ENCODE measurements at regions not wholly inside any gene's neighbourhood (a gene's known extent, or its start where the extent isn't known, plus 50 kb on each side); places are given as distances from the start of the nearest gene placed in this dataset.
"Not testable (repeated sequence)": the region's sequence is repeated elsewhere in the genome, so short reads cannot be mapped to it uniquely, and the experiment has no call there.

- DNase-seq (no peak), ATAC-seq (no peak)
- Histone ChIP-seq H3K4me3 (no peak overlapping the region), H3K36me3 (ENCODE audit: low read depth) (no peaks in the 10 kb centered on the region), H3K4me1 (ENCODE audit: low read depth) (peaks cover 6% of the 10 kb centered on the region), H3K9me3 (no peaks in the 10 kb centered on the region)
- intact Hi-C loops (cut with DNase I, micrococcal nuclease) = no loop called here
- no peak for TF ChIP-seq CTCF (IDR thresholded peaks at IDR 0.05)
Measured at GRCh38 chr3:197420566-197420965, 122.2 kb upstream of the DLG1 start.

GRCh38 chr3:197420115-197420514 is 121.7 kb upstream of the DLG1 start:
- no peak for ATAC-seq
- TF ChIP-seq CTCF (IDR thresholded peaks at IDR 0.05) = no peak

GRCh38 chr3:197419696-197420095 is 121.3 kb upstream of the DLG1 start:
- no peaks in the 10 kb centered on the region for H3K36me3 ChIP-seq (ENCODE audit: low read depth)
- no peaks in the 10 kb centered on the region for H3K9me3 ChIP-seq
- H3K4me1 ChIP-seq (ENCODE audit: low read depth) = peaks cover 6% of the 10 kb centered on the region
- DNase-seq = no peak
- H3K4me3 ChIP-seq = no peak overlapping the region
- no peak for TF ChIP-seq CTCF (IDR thresholded peaks at IDR 0.05)
- intact Hi-C loops (cut with DNase I, micrococcal nuclease) = no loop called here
- ATAC-seq = no peak

More at GRCh38 chr3:197420115-197420514, 121.7 kb upstream of the DLG1 start:
- peaks cover 6% of the 10 kb centered on the region for H3K4me1 ChIP-seq (ENCODE audit: low read depth)
- H3K36me3 ChIP-seq (ENCODE audit: low read depth) = no peaks in the 10 kb centered on the region
- intact Hi-C loops (cut with DNase I, micrococcal nuclease) = no loop called here
- no peaks in the 10 kb centered on the region for H3K9me3 ChIP-seq
- no peak overlapping the region for H3K4me3 ChIP-seq
- no peak for DNase-seq

- Histone ChIP-seq H3K4me1 (ENCODE audit: low read depth) (peaks cover 6% of the 10 kb centered on the region), H3K36me3 (ENCODE audit: low read depth) (no peaks in the 10 kb centered on the region), H3K4me3 (no peak overlapping the region), H3K9me3 (no peaks in the 10 kb centered on the region)
- intact Hi-C loops (cut with DNase I, micrococcal nuclease) = no loop called here
- no peak for TF ChIP-seq CTCF (IDR thresholded peaks at IDR 0.05)
- no peak for DNase-seq
- no peak for ATAC-seq
Measured at GRCh38 chr3:197417911-197418618, 119.7 kb upstream of the DLG1 start.

GRCh38 chr3:197417441-197417840 is 119.0 kb upstream of the DLG1 start:
- no peak overlapping the region for H3K4me3 ChIP-seq
- peaks cover 6% of the 10 kb centered on the region for H3K4me1 ChIP-seq (ENCODE audit: low read depth)
- intact Hi-C loops (cut with DNase I, micrococcal nuclease) = no loop called here
- ATAC-seq (peak; percentile 13), DNase-seq (no peak)
- no peak for TF ChIP-seq CTCF (IDR thresholded peaks at IDR 0.05)
- H3K9me3 ChIP-seq = no peaks in the 10 kb centered on the region
- no peaks in the 10 kb centered on the region for H3K36me3 ChIP-seq (ENCODE audit: low read depth)

GRCh38 chr3:197411899-197412298 is 113.5 kb upstream of the DLG1 start:
- intact Hi-C loops (cut with DNase I, micrococcal nuclease); H3K9me3 ChIP-seq; DNase-seq; H3K4me1 ChIP-seq (ENCODE audit: low read depth); ATAC-seq; H3K36me3 ChIP-seq (ENCODE audit: low read depth); H3K4me3 ChIP-seq: not testable (repeated sequence)

GRCh38 chr3:197410170-197410569 is 111.8 kb upstream of the DLG1 start:
- H3K36me3 ChIP-seq (ENCODE audit: low read depth); ATAC-seq; DNase-seq; H3K9me3 ChIP-seq; H3K4me1 ChIP-seq (ENCODE audit: low read depth); H3K4me3 ChIP-seq; intact Hi-C loops (cut with DNase I, micrococcal nuclease): not testable (repeated sequence)
